ENCODE measurements at regions not wholly inside any gene's neighbourhood (a gene's known extent, or its start where the extent isn't known, plus 50 kb on each side); places are given as distances from the start of the nearest gene placed in this dataset.

DNA sequence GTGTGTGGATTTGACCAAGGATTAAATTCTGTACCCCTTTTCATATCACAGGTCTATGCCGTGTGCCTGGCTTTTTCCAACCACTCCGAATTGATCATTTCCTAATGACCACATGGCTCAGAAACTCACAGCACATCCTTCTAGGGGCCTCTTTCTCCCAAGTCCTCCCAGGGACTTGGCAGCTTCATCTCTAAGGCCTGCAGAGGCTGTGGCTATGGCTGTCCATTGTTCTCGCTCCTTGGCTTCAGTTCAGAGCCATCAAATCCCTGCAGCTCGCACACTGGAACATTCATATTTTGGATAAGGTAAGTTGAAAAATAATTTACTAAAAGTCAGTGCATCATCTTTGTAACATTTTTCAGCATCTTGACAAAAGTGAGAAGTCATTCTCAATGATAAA is 497.2 kb upstream of the CDH4 start:
- TF ChIP-seq EZH2phosphoT487 (conservative IDR thresholded peaks at IDR 0.05; ENCODE audit: low read length) (no peak), CTCF (IDR thresholded peaks at IDR 0.05; ENCODE audit: insufficient read depth, low read length, poor library complexity, severe bottlenecking) (no peak)
